Tibial nerve (tissue), 4 donors: ENCODE measurements at regions not wholly inside any gene's neighbourhood (a gene's known extent, or its start where the extent isn't known, plus 50 kb on each side); places are given as distances from the start of the nearest gene placed in this dataset.
A peak's percentile ranks its signal among the peaks of the same experiment; 100 is the strongest.

ENCODE experiments used
- DNase-seq, 2 donors: peaks; one replicate each; pipeline ENCODE4 v3.0.0-alpha.2; 2019; ENCODE audit warnings: low spot score in 2 of 2
- H3K27ac ChIP-seq, 4 donors: fragments of 200-600 bp; sonication (generic) in 3 of 4; one replicate each; pipeline ENCODE4 v1.5.1; 2017 to 2019; ENCODE audit warnings: mild to moderate bottlenecking in 1 of 4
- H3K27me3 ChIP-seq, 2 donors: fragments of 200-600 bp; sonication (generic) in 1 of 2; one replicate each; pipeline versions ENCODE4 v1.5.1 to v1.6.0; 2017 to 2019
- H3K36me3 ChIP-seq, 3 donors: fragments of 200-600 bp; sonication (generic); one replicate each; pipeline ENCODE4 v1.5.1; 2018 to 2019
- H3K4me1 ChIP-seq, 4 donors: fragments of 200-600 bp; sonication (generic) in 3 of 4; one replicate each; pipeline ENCODE4 v1.5.1; 2017 to 2019
- H3K4me3 ChIP-seq, 4 donors: fragments of 200-600 bp; sonication (generic) in 3 of 4; one replicate each; pipeline ENCODE4 v1.5.1; 2017 to 2019; ENCODE audit warnings: mild to moderate bottlenecking in 1 of 4, moderate library complexity in 1 of 4
- H3K9me3 ChIP-seq, 4 donors: fragments of 200-600 bp; sonication (generic) in 3 of 4; one replicate each; pipeline ENCODE4 v1.5.1; 2017 to 2019
- EP300 ChIP-seq, 2 donors: sonication (generic); formaldehyde crosslinking; IDR thresholded peaks; one replicate each; pipeline ENCODE4 v1.6.1; 2017; ENCODE audit warnings: antibody characterized with exemption in 2 of 2, mild to moderate bottlenecking in 1 of 2
- POLR2A ChIP-seq, 2 donors: fragments of 450-650 bp; IDR thresholded peaks; one replicate each; pipeline ENCODE4 v1.6.1; 2017; ENCODE audit warnings: antibody characterized with exemption in 2 of 2, mild to moderate bottlenecking in 2 of 2, moderate library complexity in 2 of 2
- WGBS, 2 donors: methylation state at CpG; one replicate each; pipeline ENCODE4 v1.1.5; 2018; 5-methylcytosine and 5-hydroxymethylcytosine counted together
- TF ChIP-seq, protein P1 (sequence below), 5 experiments: fragments of 200-600 bp in 3 of 5; fragments of 450-650 bp in 2 of 5; sonication (generic) in 3 of 5; IDR thresholded peaks; one replicate each; pipeline ENCODE4 v1.5.1; 2016 to 2019; ENCODE audit warnings: antibody characterized with exemption in 5 of 5, mild to moderate bottlenecking in 3 of 5, moderate library complexity in 2 of 5

DNA sequence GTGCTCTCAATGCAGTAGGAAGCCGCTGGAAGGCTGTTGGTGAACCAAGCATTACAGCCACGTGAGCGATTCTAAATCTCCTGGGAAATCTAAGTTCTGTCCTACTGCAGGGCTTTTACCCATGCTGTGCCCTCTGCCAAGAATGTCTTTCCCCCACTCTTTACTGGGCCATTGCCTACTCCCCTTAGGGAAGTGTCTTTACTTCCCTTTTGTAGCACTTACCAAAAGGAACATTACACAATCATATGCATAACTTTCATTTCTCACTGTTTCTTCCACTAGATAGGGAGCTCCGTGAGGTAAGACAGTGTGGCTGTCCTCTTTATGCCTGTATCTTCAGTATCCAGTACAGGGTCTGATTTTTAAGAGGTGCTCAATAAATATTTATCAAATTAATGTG lies 241.7 kb upstream of the NR4A3 start:
- no peaks in the 10 kb centered on the region for H3K4me1 ChIP-seq
- no peaks in the 10 kb centered on the region for H3K27me3 ChIP-seq
- no peak for DNase-seq
- TF ChIP-seq EP300 (IDR thresholded peaks at IDR 0.05) (peak in 1 of 2 donors; percentile 68), POLR2A (IDR thresholded peaks at IDR 0.05) (no peak)
- no peak overlapping the region for H3K4me3 ChIP-seq
- H3K27ac ChIP-seq = no peak overlapping the region
- 82% methylated on average over 4 of the region's 4 CpGs for WGBS, 2 donors
- no peaks in the 10 kb centered on the region for H3K9me3 ChIP-seq
- H3K36me3 ChIP-seq = no peaks in the 10 kb centered on the region

- H3K27ac ChIP-seq = no peak overlapping the region
- H3K4me1 ChIP-seq = no peaks in the 10 kb centered on the region
- TF ChIP-seq EP300 (IDR thresholded peaks at IDR 0.05) = no peak
- TF ChIP-seq, protein P1, sequence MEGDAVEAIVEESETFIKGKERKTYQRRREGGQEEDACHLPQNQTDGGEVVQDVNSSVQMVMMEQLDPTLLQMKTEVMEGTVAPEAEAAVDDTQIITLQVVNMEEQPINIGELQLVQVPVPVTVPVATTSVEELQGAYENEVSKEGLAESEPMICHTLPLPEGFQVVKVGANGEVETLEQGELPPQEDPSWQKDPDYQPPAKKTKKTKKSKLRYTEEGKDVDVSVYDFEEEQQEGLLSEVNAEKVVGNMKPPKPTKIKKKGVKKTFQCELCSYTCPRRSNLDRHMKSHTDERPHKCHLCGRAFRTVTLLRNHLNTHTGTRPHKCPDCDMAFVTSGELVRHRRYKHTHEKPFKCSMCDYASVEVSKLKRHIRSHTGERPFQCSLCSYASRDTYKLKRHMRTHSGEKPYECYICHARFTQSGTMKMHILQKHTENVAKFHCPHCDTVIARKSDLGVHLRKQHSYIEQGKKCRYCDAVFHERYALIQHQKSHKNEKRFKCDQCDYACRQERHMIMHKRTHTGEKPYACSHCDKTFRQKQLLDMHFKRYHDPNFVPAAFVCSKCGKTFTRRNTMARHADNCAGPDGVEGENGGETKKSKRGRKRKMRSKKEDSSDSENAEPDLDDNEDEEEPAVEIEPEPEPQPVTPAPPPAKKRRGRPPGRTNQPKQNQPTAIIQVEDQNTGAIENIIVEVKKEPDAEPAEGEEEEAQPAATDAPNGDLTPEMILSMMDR (IDR thresholded peaks at IDR 0.05) = no peak
- TF ChIP-seq POLR2A (IDR thresholded peaks at IDR 0.05) = no peak
- no peak overlapping the region for H3K4me3 ChIP-seq
- no peaks in the 10 kb centered on the region for H3K9me3 ChIP-seq
- DNase-seq = no peak
- WGBS, 2 donors = 78 to 86% methylated on average over 6 of the region's 6 CpGs
- H3K36me3 ChIP-seq = no peaks in the 10 kb centered on the region
- H3K27me3 ChIP-seq = no peaks in the 10 kb centered on the region
Measured at GRCh38 chr9:99582814-99583213, 238.9 kb upstream of the NR4A3 start.

DNA sequence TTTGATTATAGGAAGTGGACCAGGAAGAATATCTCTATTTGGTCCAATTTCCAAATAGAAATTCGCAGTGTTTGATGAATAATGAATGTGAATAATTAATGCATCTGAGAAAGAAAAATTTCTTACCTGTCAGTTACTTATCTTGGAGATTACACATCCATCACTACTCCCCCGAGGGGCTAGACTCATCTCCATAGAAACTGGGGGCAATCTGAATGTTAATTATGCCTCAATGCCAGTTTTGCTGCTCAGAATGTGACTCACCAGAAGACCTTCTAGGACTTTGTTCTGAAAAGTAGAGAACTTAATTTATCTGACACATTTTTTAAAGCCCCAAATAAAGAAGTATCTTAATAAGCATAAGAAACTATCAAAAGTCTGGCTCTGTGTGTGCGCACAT lies 233.4 kb upstream of the NR4A3 start:
- no peak for TF ChIP-seq EP300 (IDR thresholded peaks at IDR 0.05)
- TF ChIP-seq, protein P1 (IDR thresholded peaks at IDR 0.05) = no peak
- H3K27me3 ChIP-seq = no peaks in the 10 kb centered on the region
- WGBS, 2 donors = 93 to 95% methylated on average over 3 of the region's 3 CpGs
- no peak overlapping the region for H3K27ac ChIP-seq
- no peak for DNase-seq
- H3K4me3 ChIP-seq = no peak overlapping the region
- no peaks in the 10 kb centered on the region for H3K36me3 ChIP-seq
- no peaks in the 10 kb centered on the region for H3K9me3 ChIP-seq
- no peaks in the 10 kb centered on the region for H3K4me1 ChIP-seq

- no peak overlapping the region for H3K27ac ChIP-seq
- TF ChIP-seq EP300 (IDR thresholded peaks at IDR 0.05) = no peak
- no peak for TF ChIP-seq POLR2A (IDR thresholded peaks at IDR 0.05)
- TF ChIP-seq, protein P1 (IDR thresholded peaks at IDR 0.05) = no peak
- no peaks in the 10 kb centered on the region for H3K9me3 ChIP-seq
- H3K27me3 ChIP-seq = no peaks in the 10 kb centered on the region
- WGBS, 2 donors = 93 to 99% methylated on average over 2 of the region's 2 CpGs
- no peaks in the 10 kb centered on the region for H3K4me1 ChIP-seq
- DNase-seq = no peak
- no peaks in the 10 kb centered on the region for H3K36me3 ChIP-seq
- H3K4me3 ChIP-seq = no peak overlapping the region
Measured at GRCh38 chr9:99588747-99589146, 232.9 kb upstream of the NR4A3 start.

DNA sequence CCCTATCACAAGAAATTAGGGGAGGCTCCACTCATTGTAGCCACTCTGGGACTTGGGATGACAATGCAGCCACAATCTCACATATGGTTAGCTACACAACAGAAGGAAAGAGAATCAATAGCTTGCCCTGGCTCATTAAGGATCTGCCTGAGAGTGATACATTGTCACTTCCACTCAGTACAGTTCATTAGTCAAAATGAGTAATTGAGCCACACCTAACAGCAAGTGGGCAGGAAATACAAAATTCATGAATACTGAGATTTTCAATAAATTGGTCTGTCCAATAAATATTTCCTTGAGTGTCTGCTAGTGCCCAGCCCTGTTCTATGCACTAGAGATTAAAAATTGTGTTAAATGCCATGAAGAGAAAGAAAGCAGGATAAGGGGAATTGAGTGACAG lies 231.3 kb upstream of the NR4A3 start:
- no peak for DNase-seq
- H3K4me3 ChIP-seq = no peak overlapping the region
- H3K4me1 ChIP-seq = no peaks in the 10 kb centered on the region
- TF ChIP-seq, protein P1 (IDR thresholded peaks at IDR 0.05) = no peak
- TF ChIP-seq EP300 (IDR thresholded peaks at IDR 0.05) (no peak), POLR2A (IDR thresholded peaks at IDR 0.05) (no peak)
- H3K9me3 ChIP-seq = no peaks in the 10 kb centered on the region
- peak overlapping the region in 2 of 4 donors; percentile 43 to 50 for H3K27ac ChIP-seq
- H3K36me3 ChIP-seq = no peaks in the 10 kb centered on the region
- no peaks in the 10 kb centered on the region for H3K27me3 ChIP-seq

DNA sequence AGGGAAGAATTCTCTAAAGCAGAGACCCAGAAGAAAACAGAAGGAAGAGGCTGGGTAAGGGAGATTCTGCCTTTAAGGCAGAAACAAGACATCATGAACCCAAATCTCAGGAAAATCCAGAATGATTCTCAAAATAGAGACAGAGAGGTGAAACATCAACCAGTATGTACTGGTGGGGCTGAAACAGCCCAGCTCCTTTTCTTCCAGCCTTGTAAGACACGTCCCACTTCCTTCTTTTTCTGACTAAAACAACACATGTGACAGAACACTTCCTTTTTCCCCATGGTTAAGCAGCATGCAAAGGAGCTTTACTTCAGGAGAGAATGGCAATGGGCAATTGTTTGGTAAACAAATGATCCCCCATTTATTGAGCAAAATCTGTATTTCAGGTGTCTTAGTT lies 230.8 kb upstream of the NR4A3 start:
- 50 to 74% methylated on average over 1 of the region's 1 CpG for WGBS, 2 donors
- H3K4me1 ChIP-seq = no peaks in the 10 kb centered on the region
- TF ChIP-seq, protein P1 (IDR thresholded peaks at IDR 0.05) = no peak
- TF ChIP-seq POLR2A (IDR thresholded peaks at IDR 0.05) (no peak), EP300 (IDR thresholded peaks at IDR 0.05) (peak in 1 of 2 donors; percentile 37)
- H3K4me3 ChIP-seq = no peak overlapping the region
- H3K27me3 ChIP-seq = no peaks in the 10 kb centered on the region
- no peaks in the 10 kb centered on the region for H3K36me3 ChIP-seq
- H3K9me3 ChIP-seq = no peaks in the 10 kb centered on the region
- DNase-seq = no peak
- peak overlapping the region in 1 of 4 donors; percentile 43 for H3K27ac ChIP-seq
